ENCODE measurements at regions not wholly inside any gene's neighbourhood (a gene's known extent, or its start where the extent isn't known, plus 50 kb on each side); places are given as distances from the start of the nearest gene placed in this dataset.

GRCh38 chr9:78806492-78807160 is 509.7 kb downstream of the PSAT1 start:
- TF ChIP-seq CTCF (IDR thresholded peaks at IDR 0.05) = no peak
- no peak for TF ChIP-seq POLR2AphosphoS5 (IDR thresholded peaks at IDR 0.05)
- TF ChIP-seq POLR2A (IDR thresholded peaks at IDR 0.05) = no peak
